PFSK-1 (cell line): ENCODE measurements at regions not wholly inside any gene's neighbourhood (a gene's known extent, or its start where the extent isn't known, plus 50 kb on each side); places are given as distances from the start of the nearest gene placed in this dataset.

ENCODE experiments used
- FOXP2 ChIP-seq: optimal IDR thresholded peaks from 2 replicates; pipeline ENCODE3; 2011; ENCODE audit warnings: borderline replicate concordance, control low read depth, inconsistent platforms; ENCODE audit not compliant: insufficient read depth; ENCODE audit errors: extremely low read length, extremely low read depth
- POLR2AphosphoS5 ChIP-seq: IDR thresholded peaks from 2 replicates; pipeline ENCODE4 v1.6.1; 2012; ENCODE audit warnings: low read depth, mild to moderate bottlenecking, control low read depth, low read length, moderate library complexity
- REST ChIP-seq, 2 experiments: IDR thresholded peaks; 2 replicates each; pipeline versions ENCODE4 v1.6.1 to v1.8.0; 2011 to 2012; ENCODE audit warnings: low read depth in 2 of 2, low read length in 2 of 2, control low read depth in 1 of 2, inconsistent platforms in 1 of 2, mild to moderate bottlenecking in 1 of 2, moderate library complexity in 1 of 2; ENCODE audit not compliant: insufficient read depth in 1 of 2
- SIN3A ChIP-seq: IDR thresholded peaks from 2 replicates; pipeline ENCODE4 v1.6.1; 2012; ENCODE audit warnings: mild to moderate bottlenecking, low read length, moderate library complexity, borderline replicate concordance; ENCODE audit not compliant: insufficient read depth
- TAF1 ChIP-seq: IDR thresholded peaks from 2 replicates; pipeline ENCODE4 v1.6.1; 2012; ENCODE audit warnings: low read length, control low read depth, borderline replicate concordance; ENCODE audit not compliant: insufficient read depth

GRCh38 chr7:51970961-51971665, 654.5 kb upstream of the COBL start:
- TF ChIP-seq SIN3A: no peak
- no peak for TF ChIP-seq TAF1
- TF ChIP-seq POLR2AphosphoS5: no peak
- no peak for TF ChIP-seq REST (IDR thresholded peaks at IDR 0.05; ENCODE audit: insufficient read depth in 1 of 2, low read depth in 2 of 2, low read length in 2 of 2)
- TF ChIP-seq FOXP2: no peak

- TF ChIP-seq SIN3A (no peak), FOXP2 (no peak)
Measured at GRCh38 chr7:51968461-51968860, 651.9 kb upstream of the COBL start.

DNA sequence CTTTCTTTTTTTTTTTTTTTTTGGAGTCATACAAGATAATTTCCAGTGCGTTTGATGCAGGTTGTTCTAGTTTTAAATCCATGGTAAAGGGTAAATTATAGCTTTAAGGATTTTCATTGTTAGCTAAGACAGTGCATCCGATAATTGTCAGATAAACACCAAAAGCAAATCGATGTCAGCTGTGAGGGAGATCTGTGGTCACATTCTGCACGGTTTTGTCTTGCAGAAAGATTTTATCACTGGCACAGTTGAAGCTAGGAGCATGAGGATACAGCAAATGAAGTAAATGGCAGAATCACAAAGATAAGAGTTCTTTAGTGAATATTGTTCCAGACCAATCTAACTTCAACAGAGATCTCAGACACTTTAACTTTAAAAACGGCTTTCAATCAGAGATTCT, 648.8 kb upstream of the COBL start:
- TF ChIP-seq POLR2AphosphoS5 (no peak), REST (IDR thresholded peaks at IDR 0.05; ENCODE audit: insufficient read depth in 1 of 2, low read depth in 2 of 2, low read length in 2 of 2) (no peak), SIN3A (no peak), FOXP2 (no peak), TAF1 (no peak)

DNA sequence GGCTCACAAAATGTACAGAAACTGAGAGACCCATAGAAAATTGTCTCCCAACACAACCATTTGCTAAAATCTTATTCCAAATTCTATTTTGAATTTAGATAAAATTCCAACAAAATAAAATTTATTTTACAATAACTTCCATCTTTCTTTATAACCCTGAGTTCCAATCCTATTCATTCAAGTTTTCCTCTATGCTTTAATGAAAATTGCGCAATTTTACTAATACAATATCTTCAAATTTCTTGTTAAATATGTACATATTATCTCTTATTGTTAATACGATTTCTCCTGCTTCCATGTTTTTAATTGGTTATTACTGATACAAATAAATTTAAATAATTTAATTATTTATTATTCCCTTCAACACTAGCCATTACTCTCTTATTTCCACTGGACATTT, 645.2 kb upstream of the COBL start:
- no peak for TF ChIP-seq FOXP2
- no peak for TF ChIP-seq SIN3A
- no peak for TF ChIP-seq REST (IDR thresholded peaks at IDR 0.05; ENCODE audit: insufficient read depth in 1 of 2, low read depth in 2 of 2, low read length in 2 of 2)
- TF ChIP-seq TAF1: no peak
- TF ChIP-seq POLR2AphosphoS5: no peak

GRCh38 chr7:51950813-51951212, 634.2 kb upstream of the COBL start:
- TF ChIP-seq SIN3A: no peak
- TF ChIP-seq POLR2AphosphoS5: no peak
- TF ChIP-seq REST (IDR thresholded peaks at IDR 0.05; ENCODE audit: insufficient read depth in 1 of 2, low read depth in 2 of 2, low read length in 2 of 2): no peak
- no peak for TF ChIP-seq TAF1
- TF ChIP-seq FOXP2: no peak
